ENCODE measurements at regions not wholly inside any gene's neighbourhood (a gene's known extent, or its start where the extent isn't known, plus 50 kb on each side); places are given as distances from the start of the nearest gene placed in this dataset.
"Not testable (repeated sequence)": the region's sequence is repeated elsewhere in the genome, so short reads cannot be mapped to it uniquely, and the experiment has no call there.

- not testable (repeated sequence) for DNase-seq (ENCODE audit: low spot score)
Observed at GRCh38 chr6:67878216-67878615, 756.9 kb upstream of the ADGRB3 start.

- DNase-seq (ENCODE audit: low spot score): no peak
Observed at GRCh38 chr6:67877288-67877687, 757.8 kb upstream of the ADGRB3 start.

- DNase-seq (ENCODE audit: low spot score): no peak
Observed at GRCh38 chr6:67875877-67876383, 759.2 kb upstream of the ADGRB3 start.

- no peak for DNase-seq (ENCODE audit: low spot score)
Observed at GRCh38 chr6:67870321-67870720, 764.8 kb upstream of the ADGRB3 start.

GRCh38 chr6:67863346-67863745, 771.7 kb upstream of the ADGRB3 start:
- DNase-seq (ENCODE audit: low spot score): no peak

- DNase-seq (ENCODE audit: low spot score): no peak
Observed at GRCh38 chr6:67854098-67854497, 781.0 kb upstream of the ADGRB3 start.

- DNase-seq (ENCODE audit: low spot score): no peak
Observed at GRCh38 chr6:67839818-67840217, 795.3 kb upstream of the ADGRB3 start.

- no peak for DNase-seq (ENCODE audit: low spot score)
Observed at GRCh38 chr6:67825201-67825895, 809.7 kb upstream of the ADGRB3 start.

- no peak for DNase-seq (ENCODE audit: low spot score)
Observed at GRCh38 chr6:67818322-67818721, 816.8 kb upstream of the ADGRB3 start.

- DNase-seq (ENCODE audit: low spot score): no peak
Observed at GRCh38 chr6:67815623-67816022, 819.5 kb upstream of the ADGRB3 start.

GRCh38 chr6:67814262-67814661, 820.8 kb upstream of the ADGRB3 start:
- DNase-seq (ENCODE audit: low spot score): no peak

- DNase-seq (ENCODE audit: low spot score): no peak
Observed at GRCh38 chr6:67812693-67813092, 822.4 kb upstream of the ADGRB3 start.

- no peak for DNase-seq (ENCODE audit: low spot score)
Observed at GRCh38 chr6:67812125-67812524, 823.0 kb upstream of the ADGRB3 start.

GRCh38 chr6:67811239-67812037, 823.6 kb upstream of the ADGRB3 start:
- no peak for DNase-seq (ENCODE audit: low spot score)

GRCh38 chr6:67804808-67805207, 830.3 kb upstream of the ADGRB3 start:
- DNase-seq (ENCODE audit: low spot score): not testable (repeated sequence)

GRCh38 chr6:67802771-67803170, 832.3 kb upstream of the ADGRB3 start:
- no peak for DNase-seq (ENCODE audit: low spot score)

GRCh38 chr6:67792996-67793395, 842.1 kb upstream of the ADGRB3 start:
- no peak for DNase-seq (ENCODE audit: low spot score)

GRCh38 chr6:67790569-67790968, 844.5 kb upstream of the ADGRB3 start:
- no peak for DNase-seq (ENCODE audit: low spot score)

- not testable (repeated sequence) for DNase-seq (ENCODE audit: low spot score)
Observed at GRCh38 chr6:67787119-67787518, 848.0 kb upstream of the ADGRB3 start.

GRCh38 chr6:67779876-67780275, 855.2 kb upstream of the ADGRB3 start:
- DNase-seq (ENCODE audit: low spot score): no peak

GRCh38 chr6:67775333-67775732, 859.7 kb upstream of the ADGRB3 start:
- no peak for DNase-seq (ENCODE audit: low spot score)

- DNase-seq (ENCODE audit: low spot score): no peak
Observed at GRCh38 chr6:67768972-67769371, 866.1 kb upstream of the ADGRB3 start.
